GM06990 (cell line): ENCODE measurements at regions not wholly inside any gene's neighbourhood (a gene's known extent, or its start where the extent isn't known, plus 50 kb on each side); places are given as distances from the start of the nearest gene placed in this dataset.

Experiments used
- DNase-seq: peaks from one replicate; pipeline ENCODE4 v3.0.0-alpha.2; 2011; ENCODE audit not compliant: insufficient read length; ENCODE audit errors: extremely low read depth
- H3K27me3 ChIP-seq: replicated peaks from 2 replicates; pipeline ENCODE4 v1.6.0; 2011; ENCODE audit warnings: low read length; ENCODE audit not compliant: control insufficient read depth, insufficient read depth
- H3K36me3 ChIP-seq: 2 replicates; pipeline ENCODE4 v1.5.1; 2011; ENCODE audit warnings: low read length; ENCODE audit not compliant: control insufficient read depth, insufficient read depth
- H3K4me3 ChIP-seq: replicated peaks from 2 replicates; pipeline ENCODE4 v1.5.1; 2011; ENCODE audit warnings: low read depth, mild to moderate bottlenecking, control low read depth, low read length
- TF ChIP-seq, protein P1 (sequence below): IDR thresholded peaks from 2 replicates; pipeline ENCODE4 v1.5.1; 2011; ENCODE audit warnings: low read length, control low read depth, mild to moderate bottlenecking, inconsistent platforms; ENCODE audit not compliant: insufficient read depth, poor library complexity, severe bottlenecking

DNA sequence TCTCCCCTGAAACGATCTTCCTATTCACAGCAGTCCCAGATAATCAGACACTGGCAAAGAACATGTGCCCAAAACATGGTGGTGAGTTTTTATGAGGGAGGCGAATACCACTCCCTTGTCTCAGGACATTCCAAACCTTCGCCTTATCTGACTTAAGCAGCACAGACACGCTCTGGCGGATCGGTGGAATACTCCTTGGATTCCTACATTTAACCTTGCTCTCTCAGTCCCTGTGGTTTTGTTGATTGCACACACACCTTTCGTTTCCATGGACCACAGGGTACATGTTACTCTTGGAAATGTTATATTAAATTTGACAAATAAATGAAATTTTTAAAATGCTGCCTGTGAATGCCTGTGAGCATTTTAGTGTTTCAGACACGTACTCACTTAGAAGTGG is 87.8 kb upstream of the CPEB4 start:
- TF ChIP-seq, protein P1, sequence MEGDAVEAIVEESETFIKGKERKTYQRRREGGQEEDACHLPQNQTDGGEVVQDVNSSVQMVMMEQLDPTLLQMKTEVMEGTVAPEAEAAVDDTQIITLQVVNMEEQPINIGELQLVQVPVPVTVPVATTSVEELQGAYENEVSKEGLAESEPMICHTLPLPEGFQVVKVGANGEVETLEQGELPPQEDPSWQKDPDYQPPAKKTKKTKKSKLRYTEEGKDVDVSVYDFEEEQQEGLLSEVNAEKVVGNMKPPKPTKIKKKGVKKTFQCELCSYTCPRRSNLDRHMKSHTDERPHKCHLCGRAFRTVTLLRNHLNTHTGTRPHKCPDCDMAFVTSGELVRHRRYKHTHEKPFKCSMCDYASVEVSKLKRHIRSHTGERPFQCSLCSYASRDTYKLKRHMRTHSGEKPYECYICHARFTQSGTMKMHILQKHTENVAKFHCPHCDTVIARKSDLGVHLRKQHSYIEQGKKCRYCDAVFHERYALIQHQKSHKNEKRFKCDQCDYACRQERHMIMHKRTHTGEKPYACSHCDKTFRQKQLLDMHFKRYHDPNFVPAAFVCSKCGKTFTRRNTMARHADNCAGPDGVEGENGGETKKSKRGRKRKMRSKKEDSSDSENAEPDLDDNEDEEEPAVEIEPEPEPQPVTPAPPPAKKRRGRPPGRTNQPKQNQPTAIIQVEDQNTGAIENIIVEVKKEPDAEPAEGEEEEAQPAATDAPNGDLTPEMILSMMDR, result no peak
- DNase-seq, result no peak
- Histone ChIP-seq H3K4me3 (no peak overlapping the region), H3K27me3 (no peaks in the 10 kb centered on the region), H3K36me3 (no peaks in the 10 kb centered on the region)

DNA sequence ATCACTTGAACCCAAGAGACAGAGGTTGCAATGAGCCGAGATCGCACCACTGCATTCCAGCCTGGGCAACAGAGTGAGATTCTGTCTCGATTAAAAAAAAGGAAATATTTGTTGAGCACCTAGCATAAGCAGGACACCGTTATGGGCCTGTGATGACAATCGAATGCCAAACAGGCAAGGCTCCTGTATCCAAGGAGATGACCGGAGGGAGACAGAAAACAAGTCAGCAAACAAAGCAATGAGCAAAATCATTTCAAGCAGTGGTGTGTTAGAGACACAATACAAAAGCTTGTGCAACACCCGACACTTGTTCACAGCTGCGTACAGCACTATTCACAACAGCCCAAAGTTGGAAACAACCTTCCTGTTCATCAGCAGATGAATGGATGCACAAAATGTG is 87.1 kb upstream of the CPEB4 start:
- Histone ChIP-seq H3K4me3 (no peak overlapping the region), H3K36me3 (no peaks in the 10 kb centered on the region), H3K27me3 (no peaks in the 10 kb centered on the region)
- DNase-seq, result no peak
- TF ChIP-seq, protein P1, result no peak

DNA sequence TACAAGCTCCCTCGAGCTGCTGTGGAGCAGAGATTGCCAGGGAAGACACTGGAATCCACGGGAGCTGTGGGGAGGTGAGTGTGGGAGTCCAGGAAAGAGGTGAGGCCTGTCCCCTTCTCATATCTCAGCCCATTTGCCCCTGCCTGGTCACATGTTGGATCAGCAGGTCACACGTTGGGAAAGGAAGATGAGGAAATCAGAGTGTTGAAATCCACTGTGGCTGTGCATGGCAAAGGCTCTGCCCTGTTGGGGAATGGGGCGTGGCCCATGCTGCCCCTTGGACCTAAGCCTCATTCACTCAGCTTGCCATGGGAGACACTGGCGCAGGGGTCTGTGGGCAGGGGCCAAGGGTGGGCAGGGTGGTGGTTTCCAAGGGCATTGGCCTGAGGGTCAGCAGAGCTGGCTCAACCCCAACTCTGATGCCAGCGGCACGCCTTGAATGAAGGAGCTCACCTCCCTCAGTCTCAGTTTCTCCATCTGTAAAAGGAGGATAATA is 85.4 kb upstream of the CPEB4 start:
- no peak for DNase-seq
- H3K4me3 ChIP-seq, result no peak overlapping the region
- no peaks in the 10 kb centered on the region for H3K36me3 ChIP-seq
- no peaks in the 10 kb centered on the region for H3K27me3 ChIP-seq
- TF ChIP-seq, protein P1, result no peak

DNA sequence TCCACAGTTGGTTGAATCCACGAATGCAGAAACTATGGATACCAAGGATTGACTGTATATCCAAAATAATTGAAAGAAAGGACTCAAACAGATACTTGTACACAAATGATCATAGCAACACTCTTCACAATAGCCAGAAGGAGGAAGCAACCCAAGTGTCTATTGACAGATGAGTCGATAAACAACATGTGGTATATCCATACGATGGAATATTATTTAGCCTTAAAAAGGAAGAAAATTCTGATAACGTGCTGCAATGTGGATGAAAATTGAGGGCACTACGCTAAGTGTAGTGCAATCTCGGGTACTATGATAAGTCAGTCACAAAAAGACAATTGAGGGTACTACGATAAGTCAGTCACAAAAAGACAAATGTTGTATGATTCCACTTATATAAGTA is 83.6 kb upstream of the CPEB4 start:
- DNase-seq, result no peak
- Histone ChIP-seq H3K4me3 (no peak overlapping the region), H3K36me3 (no peaks in the 10 kb centered on the region), H3K27me3 (no peaks in the 10 kb centered on the region)
- TF ChIP-seq, protein P1, result no peak

DNA sequence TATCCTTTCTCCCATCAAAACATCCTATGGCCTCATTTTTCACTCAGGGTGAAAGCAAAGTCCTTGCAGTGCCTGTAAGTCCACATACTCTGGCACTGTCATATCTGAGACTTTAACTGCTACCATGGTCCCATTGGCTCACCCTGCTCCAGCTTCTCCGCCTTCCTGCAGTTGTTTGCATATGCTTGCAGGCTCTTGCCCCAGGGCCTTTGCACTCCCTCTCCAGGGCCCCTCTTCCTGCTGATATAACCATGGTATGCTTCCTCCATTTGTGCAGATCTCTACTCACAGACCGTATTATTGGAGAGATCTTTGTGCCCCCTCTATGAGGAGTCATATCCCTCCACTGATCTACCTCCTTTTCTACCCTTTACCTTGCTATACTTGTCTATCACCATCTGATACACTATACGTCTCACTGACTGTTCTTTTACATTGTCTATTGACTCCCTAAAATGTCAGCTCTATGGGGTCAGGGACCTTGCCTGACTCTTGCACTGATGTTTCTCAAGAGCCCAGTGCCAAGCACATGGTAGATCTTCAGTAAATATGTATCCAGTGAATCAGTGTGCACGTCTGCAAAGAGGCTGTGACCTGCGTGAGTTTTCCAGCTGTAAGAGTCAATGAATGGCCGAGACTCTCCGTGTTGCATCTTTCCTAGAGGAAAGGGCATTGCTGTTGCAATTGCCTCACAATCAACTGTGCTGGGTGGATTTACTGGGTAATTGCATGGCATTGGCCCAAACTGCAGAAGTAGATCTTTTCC is 81.7 kb upstream of the CPEB4 start:
- TF ChIP-seq, protein P1, result no peak
- no peaks in the 10 kb centered on the region for H3K36me3 ChIP-seq
- no peak overlapping the region for H3K4me3 ChIP-seq
- no peaks in the 10 kb centered on the region for H3K27me3 ChIP-seq
- no peak for DNase-seq
